D341Med (cell line): ENCODE measurements at regions not wholly inside any gene's neighbourhood (a gene's known extent, or its start where the extent isn't known, plus 50 kb on each side); places are given as distances from the start of the nearest gene placed in this dataset.

Experiments
- DNase-seq: peaks from one replicate; pipeline ENCODE4 v3.0.0; 2012; ENCODE audit warnings: low spot score

GRCh38 chr5:29662876-29663275, 1530.6 kb upstream of the CDH6 start:
- no peak for DNase-seq

DNA sequence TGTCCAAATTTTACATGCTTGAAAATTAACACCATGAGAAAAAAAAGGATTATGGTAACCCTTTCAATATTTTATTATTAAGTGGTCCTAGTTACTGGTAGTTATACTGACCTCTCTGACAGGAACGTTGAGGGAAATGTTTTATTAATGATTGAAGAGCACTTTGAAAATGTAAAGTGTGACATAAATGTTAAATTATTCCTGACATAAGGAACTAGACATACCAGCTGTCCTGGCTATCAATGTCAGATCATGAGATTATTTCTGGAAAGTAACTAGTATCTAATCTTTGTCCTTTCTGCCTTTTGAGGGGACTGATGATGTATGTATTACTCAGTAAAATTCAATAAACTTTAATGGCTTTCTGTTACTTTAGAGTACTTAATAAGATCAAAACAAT, 1538.5 kb upstream of the CDH6 start:
- no peak for DNase-seq

DNA sequence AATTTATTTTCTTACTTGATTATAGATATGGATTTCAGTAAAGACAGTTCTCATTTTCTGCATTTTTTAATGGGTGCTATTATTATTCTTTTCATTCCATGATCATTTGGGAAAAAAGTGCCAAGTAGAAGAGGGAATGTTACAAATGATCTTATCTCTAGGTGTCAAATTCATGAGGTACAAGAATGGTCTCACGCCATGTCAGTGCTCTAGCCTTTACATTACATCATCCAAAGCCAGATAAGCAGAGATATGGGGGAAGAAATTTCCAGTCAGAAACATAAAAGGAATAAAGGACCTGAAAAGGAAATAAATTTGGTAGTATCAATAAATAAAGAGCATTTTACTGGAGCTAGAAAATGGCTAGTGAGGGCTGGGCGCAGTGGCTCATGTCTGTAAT, 1544.2 kb upstream of the CDH6 start:
- DNase-seq = no peak

DNA sequence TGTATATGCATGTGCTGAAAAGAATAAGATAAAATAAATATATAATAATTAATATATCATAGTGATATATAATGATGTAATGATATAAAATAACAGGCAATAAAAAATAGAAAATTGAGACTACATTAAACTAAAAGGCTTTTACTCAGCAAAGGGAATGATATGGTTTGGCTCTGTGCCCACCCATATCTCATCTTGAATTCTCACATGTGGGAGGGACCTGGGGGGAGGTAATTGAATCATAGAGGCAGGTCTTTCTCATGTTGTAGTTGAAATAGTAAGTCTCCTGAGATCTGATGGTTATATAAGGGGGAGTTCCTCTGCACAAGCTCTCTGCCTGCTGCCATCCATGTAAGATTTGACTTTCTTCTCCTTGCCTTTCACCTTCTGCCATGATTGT, 1550.9 kb upstream of the CDH6 start:
- DNase-seq = no peak

DNA sequence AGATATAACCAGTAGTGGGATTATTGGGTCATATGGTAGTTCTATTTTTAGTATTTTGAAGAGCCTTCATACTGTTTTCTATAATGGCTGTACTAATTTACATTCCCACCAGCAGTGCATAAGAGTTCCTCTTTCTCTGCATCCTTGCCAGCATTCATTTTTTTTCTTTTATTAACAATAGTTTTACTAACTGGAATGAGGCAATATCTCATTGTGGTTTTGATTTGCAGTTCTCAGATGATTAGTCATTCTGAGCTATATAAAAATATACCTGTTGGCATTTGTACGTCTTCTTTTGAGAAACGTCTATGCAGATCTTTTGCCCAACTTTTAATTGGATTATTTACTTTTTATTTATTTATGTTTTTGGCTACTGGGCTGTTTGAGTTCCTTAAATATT, 1579.3 kb upstream of the CDH6 start:
- no peak for DNase-seq

- no peak for DNase-seq
These were observed 1605.2 kb upstream of the CDH6 start for GRCh38 chr5:29588236-29588635.

- no peak for DNase-seq
These were observed 1605.7 kb upstream of the CDH6 start for GRCh38 chr5:29587832-29588231.

DNA sequence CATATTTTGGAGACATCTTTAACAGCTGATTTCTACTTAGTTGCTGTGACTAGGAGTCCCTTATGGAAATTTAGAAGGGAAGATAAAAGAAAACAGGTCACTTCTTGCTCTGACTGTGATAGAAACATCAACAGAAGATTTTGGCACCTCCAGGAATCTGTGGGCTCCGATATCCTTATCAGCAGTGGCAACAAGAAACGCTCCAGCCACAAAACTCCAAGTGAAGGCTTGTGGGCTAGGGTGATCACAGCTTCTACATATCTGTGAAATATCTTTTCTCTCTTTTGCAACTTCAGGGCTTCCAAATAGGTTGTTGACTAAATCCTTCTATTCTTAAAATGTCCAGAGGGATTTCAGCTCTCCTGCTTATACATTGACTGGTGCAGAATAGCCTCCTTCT, 1625.5 kb upstream of the CDH6 start:
- DNase-seq = no peak

DNA sequence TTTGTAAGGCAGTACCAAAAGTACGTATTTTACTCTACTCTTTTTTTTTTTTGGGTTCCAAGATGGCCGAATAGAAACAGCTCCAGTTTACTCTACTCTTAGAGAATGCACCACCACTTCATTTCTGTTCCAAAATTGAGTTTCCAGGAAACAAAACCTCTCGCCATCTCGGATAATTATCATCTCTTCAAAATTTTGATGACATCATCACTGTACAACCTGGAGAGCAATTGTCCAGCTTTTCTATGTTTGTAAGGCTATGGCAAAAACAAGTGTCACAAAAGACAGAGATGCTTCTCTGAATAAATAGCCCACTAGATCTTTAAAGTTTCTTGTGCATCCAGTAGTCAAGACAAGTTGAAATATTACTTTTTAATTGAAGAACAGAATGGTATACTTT, 1631.9 kb upstream of the CDH6 start:
- no peak for DNase-seq

DNA sequence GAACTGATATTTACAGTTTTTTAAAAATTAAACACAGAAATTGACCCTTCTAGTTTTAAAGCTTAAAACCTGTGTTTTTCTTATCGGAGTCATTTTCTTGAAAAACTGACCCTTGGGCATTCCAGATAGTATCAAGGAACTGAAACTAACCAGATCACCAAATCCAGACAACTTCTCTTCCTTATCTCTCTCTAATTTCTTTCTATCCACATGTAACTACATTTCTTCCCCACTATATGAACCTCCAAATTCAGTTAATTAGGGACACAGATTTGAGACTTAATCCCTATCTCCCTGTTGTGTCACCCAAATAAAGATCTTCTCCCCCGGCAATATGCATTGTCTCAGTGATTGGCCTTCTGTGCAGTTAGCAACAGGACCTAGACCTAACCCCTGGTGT, 1643.0 kb upstream of the CDH6 start:
- no peak for DNase-seq

GRCh38 chr5:29548262-29548661, 1645.2 kb upstream of the CDH6 start:
- no peak for DNase-seq

DNA sequence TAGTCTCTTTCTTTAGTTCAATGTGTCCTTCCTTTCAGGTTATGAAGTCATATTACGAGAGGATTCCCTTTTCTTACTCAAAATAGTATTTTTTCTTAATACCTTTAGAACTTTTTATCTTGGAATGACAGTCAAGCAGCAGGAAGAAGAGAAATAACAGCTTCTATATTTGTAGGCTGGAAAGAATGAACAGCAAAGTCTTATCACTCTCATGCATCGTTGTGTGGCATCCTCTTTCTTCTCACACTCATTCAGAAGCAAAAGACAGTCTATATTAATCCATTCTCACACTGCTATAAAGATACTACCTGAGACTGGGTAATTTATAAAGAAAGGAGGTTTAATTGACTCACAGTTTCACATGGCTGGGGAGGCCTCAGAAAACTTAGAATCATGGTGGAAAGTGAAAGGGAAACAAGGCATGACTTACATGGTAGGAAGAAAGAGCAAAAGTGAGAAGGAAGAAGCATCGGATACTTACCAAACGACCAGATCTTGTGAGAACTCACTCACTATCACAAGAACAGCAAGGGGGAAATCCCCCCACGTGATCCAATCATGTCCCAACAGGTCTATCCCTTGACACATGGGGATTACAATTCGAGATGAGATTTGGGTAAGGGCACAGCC, 1646.1 kb upstream of the CDH6 start:
- no peak for DNase-seq

DNA sequence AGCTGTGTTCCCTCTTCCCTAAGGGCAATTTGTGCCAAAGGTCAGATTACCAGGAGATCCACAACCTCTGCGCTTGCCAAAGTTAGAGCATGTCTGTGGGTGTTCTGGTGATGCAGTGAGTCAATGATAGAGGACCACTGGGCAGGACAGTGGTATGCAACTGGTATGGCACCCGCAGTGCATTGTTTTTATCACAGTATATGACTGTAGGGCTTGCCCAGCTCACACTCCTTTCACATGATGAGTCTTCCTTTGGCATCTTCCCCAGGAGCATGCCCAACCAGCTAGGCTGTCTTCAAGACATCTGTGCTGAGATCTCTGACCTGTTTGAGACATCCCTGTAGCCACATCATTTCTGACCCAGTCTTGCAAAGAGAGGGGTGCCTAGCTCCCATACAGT, 1650.0 kb upstream of the CDH6 start:
- no peak for DNase-seq

GRCh38 chr5:29524227-29524626, 1669.3 kb upstream of the CDH6 start:
- no peak for DNase-seq

- peak; percentile 61 for DNase-seq
These were observed 1675.3 kb upstream of the CDH6 start for GRCh38 chr5:29518176-29518575.

- DNase-seq = no peak
These were observed 1677.3 kb upstream of the CDH6 start for GRCh38 chr5:29516224-29516623.

- no peak for DNase-seq
These were observed 1685.4 kb upstream of the CDH6 start for GRCh38 chr5:29508131-29508530.

DNA sequence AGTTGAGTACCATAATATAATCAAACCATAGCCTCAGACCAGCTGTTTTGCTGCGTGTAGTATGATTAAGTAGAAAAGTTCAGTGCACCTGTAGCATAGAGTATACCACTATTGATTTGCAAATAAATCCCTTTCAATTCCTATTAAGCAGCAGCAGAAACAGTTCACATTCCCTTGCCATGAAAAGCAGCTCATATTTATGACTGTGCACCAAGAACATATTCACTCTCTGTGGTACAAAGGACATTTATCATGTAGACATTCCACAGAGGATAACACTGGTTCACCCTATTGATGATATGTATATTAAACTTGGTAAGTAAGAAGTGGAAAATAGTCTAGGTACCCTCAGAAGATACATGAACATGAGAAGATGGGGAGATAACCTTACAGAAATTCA, 1689.1 kb upstream of the CDH6 start:
- no peak for DNase-seq

- no peak for DNase-seq
These were observed 1694.6 kb upstream of the CDH6 start for GRCh38 chr5:29498860-29499259.

DNA sequence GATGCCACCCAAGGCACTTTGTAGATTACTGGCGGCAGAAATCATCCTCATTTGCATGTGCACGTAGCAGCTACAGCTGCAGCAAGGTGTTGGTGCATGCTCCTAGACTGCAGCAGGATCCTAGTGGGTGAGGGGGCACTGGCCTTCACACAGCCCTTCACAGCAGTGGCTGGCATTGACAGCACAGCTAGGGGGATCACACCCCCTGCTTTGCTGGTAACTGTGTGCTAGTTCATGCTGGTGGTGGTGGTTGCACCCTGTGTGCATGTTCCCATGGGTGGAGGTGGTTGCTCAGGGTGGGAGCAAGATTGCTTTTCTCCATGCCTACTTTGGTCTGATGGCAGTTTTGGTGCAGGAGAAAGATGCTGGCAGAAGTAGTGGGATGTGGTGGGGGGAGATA, 1695.1 kb upstream of the CDH6 start:
- no peak for DNase-seq

GRCh38 chr5:29485333-29485732, 1708.2 kb upstream of the CDH6 start:
- DNase-seq = no peak

DNA sequence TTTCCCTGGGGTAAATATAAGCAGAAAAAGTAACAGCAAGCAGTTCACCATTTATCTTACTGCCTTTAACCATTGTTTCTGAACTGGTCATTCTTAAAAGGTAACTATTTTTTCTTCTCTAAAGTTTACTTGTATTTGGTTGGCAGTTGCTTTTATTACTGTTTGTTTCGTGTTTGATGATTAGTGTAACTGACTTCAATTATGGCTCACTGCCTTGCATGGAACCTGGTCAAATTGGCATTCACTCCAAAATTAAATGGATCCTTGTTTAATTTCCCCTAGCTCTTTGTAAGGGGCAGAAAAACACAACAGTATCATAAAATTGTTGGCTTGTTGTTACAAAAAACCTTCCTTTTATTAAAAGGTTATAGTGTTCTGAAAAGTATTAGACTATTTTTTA, 1723.9 kb upstream of the CDH6 start:
- DNase-seq = no peak

DNA sequence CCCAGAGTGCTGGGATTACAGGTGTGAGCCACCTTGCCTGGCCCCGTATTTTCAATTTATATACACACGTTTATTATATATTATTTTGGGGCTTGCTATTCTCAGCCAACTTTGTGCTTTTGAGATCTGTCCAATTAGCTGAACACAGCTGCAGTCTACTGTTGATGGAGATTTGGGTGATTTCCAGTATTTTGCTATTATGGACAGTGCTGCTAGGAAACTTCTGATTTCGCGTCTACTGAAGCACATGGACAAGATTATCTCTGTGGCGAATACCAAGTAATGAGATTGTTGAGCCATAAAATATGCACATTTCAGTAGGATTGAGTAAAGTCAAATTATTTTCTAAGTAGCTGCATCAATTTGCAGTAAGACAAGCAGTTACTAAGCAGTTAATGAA, 1731.2 kb upstream of the CDH6 start:
- DNase-seq = no peak

- no peak for DNase-seq
These were observed 1732.4 kb upstream of the CDH6 start for GRCh38 chr5:29460971-29461559.
